ENCODE measurements at regions not wholly inside any gene's neighbourhood (a gene's known extent, or its start where the extent isn't known, plus 50 kb on each side); places are given as distances from the start of the nearest gene placed in this dataset.
"Not testable (repeated sequence)": the region's sequence is repeated elsewhere in the genome, so short reads cannot be mapped to it uniquely, and the experiment has no call there.

DNA sequence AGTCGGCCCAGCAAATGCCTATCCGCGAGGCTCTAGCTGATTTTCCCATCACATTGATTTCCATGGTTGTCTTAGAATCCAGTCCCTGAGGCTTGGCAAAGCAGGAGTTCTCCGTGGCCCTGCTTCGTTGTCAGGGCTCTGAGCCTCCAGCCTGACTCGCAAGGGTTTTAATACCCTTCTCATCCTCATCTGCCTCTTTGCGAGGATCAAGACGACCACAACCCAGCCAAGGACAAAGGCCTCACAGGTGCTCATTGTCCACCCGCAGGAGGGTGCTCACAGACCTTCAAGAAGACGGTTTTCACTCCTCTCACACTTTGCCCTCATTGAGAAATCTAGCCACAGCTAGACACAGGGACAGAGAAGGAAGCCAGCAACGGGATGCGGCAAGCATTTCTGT is 610.8 kb downstream of the KCNJ18 start:
- peaks cover 27% of the 10 kb centered on the region for H3K27me3 Mint-ChIP-seq (ENCODE audit: unreplicated experiment)
- DNase-seq (ENCODE audit: low spot score), result no peak
- H3K4me3 Mint-ChIP-seq (ENCODE audit: unreplicated experiment), result no peak overlapping the region
- H3K9me3 Mint-ChIP-seq (ENCODE audit: unreplicated experiment), result peaks cover 54% of the 10 kb centered on the region
- H3K27ac Mint-ChIP-seq (ENCODE audit: unreplicated experiment), result no peak overlapping the region
- no peaks in the 10 kb centered on the region for H3K4me1 Mint-ChIP-seq (ENCODE audit: unreplicated experiment)
- peaks cover 37% of the 10 kb centered on the region for H3K36me3 Mint-ChIP-seq (ENCODE audit: low read depth, unreplicated experiment)
- TF ChIP-seq, protein P1, sequence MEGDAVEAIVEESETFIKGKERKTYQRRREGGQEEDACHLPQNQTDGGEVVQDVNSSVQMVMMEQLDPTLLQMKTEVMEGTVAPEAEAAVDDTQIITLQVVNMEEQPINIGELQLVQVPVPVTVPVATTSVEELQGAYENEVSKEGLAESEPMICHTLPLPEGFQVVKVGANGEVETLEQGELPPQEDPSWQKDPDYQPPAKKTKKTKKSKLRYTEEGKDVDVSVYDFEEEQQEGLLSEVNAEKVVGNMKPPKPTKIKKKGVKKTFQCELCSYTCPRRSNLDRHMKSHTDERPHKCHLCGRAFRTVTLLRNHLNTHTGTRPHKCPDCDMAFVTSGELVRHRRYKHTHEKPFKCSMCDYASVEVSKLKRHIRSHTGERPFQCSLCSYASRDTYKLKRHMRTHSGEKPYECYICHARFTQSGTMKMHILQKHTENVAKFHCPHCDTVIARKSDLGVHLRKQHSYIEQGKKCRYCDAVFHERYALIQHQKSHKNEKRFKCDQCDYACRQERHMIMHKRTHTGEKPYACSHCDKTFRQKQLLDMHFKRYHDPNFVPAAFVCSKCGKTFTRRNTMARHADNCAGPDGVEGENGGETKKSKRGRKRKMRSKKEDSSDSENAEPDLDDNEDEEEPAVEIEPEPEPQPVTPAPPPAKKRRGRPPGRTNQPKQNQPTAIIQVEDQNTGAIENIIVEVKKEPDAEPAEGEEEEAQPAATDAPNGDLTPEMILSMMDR (IDR thresholded peaks at IDR 0.05; ENCODE audit: unreplicated experiment), result no peak

DNA sequence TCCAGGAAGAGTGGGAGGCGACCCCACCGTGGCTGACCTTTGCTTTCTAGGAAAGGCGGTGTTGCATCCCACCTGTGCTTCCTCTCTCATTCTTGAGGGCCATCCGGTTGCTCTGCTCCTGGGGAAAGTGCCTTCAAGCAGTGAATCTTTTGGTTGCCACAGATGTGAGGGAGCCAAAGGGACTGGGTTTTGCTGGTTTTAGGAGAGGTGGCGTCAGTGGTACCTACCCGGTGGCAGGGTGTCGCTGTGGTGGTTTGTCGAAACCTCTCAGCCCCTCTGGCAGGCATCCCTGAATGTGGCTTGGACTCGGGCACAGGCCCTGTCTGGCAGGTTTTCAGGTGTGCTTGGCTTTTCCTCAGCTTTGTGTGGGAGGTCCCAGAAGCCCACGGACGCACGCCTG is 611.5 kb downstream of the KCNJ18 start:
- H3K27ac Mint-ChIP-seq (ENCODE audit: unreplicated experiment), result no peak overlapping the region
- H3K27me3 Mint-ChIP-seq (ENCODE audit: unreplicated experiment), result peaks cover 27% of the 10 kb centered on the region
- TF ChIP-seq, protein P1 (IDR thresholded peaks at IDR 0.05; ENCODE audit: unreplicated experiment), result no peak
- no peak for DNase-seq (ENCODE audit: low spot score)
- no peaks in the 10 kb centered on the region for H3K4me1 Mint-ChIP-seq (ENCODE audit: unreplicated experiment)
- H3K9me3 Mint-ChIP-seq (ENCODE audit: unreplicated experiment), result peaks cover 54% of the 10 kb centered on the region
- peaks cover 37% of the 10 kb centered on the region for H3K36me3 Mint-ChIP-seq (ENCODE audit: low read depth, unreplicated experiment)
- no peak overlapping the region for H3K4me3 Mint-ChIP-seq (ENCODE audit: unreplicated experiment)

- TF ChIP-seq, protein P1 (IDR thresholded peaks at IDR 0.05; ENCODE audit: unreplicated experiment), result no peak
- Mint-ChIP-seq H3K4me3 (ENCODE audit: unreplicated experiment) (no peak overlapping the region), H3K27me3 (ENCODE audit: unreplicated experiment) (peaks cover 19% of the 10 kb centered on the region), H3K9me3 (ENCODE audit: unreplicated experiment) (peaks cover 46% of the 10 kb centered on the region), H3K4me1 (ENCODE audit: unreplicated experiment) (no peaks in the 10 kb centered on the region), H3K27ac (ENCODE audit: unreplicated experiment) (no peak overlapping the region), H3K36me3 (ENCODE audit: low read depth, unreplicated experiment) (peaks cover 32% of the 10 kb centered on the region)
- DNase-seq (ENCODE audit: low spot score), result no peak
Observed at GRCh38 chr17:22304667-22305303, 612.5 kb downstream of the KCNJ18 start.

DNA sequence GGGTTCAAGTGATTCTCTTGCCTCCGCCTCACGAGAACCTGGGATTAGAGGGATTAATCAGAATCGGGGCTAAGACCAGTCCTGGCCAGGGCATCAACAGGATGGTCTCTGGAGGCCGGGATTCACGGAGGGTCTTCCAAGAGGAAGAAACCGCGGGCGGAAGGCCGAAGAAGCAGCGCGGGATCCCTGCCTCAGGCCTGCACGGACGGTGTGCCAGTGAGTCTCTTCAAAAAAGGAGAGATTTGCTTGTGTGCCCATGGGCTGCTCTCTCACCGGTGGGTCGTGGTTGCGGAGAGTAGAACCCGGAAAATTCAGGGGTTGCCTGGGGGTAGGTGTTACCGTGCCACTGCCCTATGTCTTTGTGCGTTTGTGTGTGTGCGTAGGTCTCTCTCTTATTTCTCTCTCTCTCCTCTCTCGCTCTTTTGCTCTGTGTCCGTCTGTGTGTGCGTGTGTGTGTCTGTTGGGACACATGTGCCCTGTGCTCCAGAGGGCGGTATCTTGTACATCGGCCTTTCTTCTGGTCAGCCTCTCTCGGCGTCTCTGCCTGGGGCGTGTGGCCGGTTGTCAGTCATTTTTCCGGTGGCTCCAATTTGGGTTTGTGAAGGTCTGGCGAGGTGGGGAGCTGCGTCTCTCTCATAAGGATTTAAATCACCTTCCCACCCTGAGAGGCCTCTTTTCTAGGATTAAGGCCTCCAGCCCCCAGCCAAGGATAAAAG is 613.2 kb downstream of the KCNJ18 start:
- Mint-ChIP-seq H3K36me3 (ENCODE audit: low read depth, unreplicated experiment) (peaks cover 29% of the 10 kb centered on the region), H3K27me3 (ENCODE audit: unreplicated experiment) (peaks cover 17% of the 10 kb centered on the region), H3K4me3 (ENCODE audit: unreplicated experiment) (peak overlapping the region; percentile 66), H3K9me3 (ENCODE audit: unreplicated experiment) (peaks cover 49% of the 10 kb centered on the region), H3K4me1 (ENCODE audit: unreplicated experiment) (no peaks in the 10 kb centered on the region), H3K27ac (ENCODE audit: unreplicated experiment) (no peak overlapping the region)
- TF ChIP-seq, protein P1 (IDR thresholded peaks at IDR 0.05; ENCODE audit: unreplicated experiment), result no peak
- no peak for DNase-seq (ENCODE audit: low spot score)

DNA sequence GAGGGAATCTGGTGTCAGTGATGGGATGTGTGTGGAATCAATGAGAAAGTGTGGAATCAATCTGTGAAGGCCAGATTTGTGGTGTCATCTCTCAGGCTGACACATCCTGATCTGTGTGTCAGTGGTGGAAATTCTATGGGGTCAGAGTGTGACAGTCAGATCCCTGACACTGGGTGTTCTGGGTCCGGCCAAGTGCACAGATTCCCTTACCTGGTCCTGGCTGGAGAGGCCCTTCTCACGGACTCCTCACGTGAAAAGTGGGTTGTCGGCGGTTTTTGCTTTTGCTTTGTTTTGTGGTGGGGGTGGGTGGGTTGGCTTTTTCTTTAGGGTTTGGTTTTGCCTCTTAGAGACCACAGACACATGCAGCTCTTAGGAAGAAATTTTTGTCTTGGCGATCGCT is 618.0 kb downstream of the KCNJ18 start:
- Mint-ChIP-seq H3K9me3 (ENCODE audit: unreplicated experiment) (peaks cover 43% of the 10 kb centered on the region), H3K36me3 (ENCODE audit: low read depth, unreplicated experiment) (peaks cover 13% of the 10 kb centered on the region), H3K27ac (ENCODE audit: unreplicated experiment) (peak overlapping the region; percentile 64), H3K27me3 (ENCODE audit: unreplicated experiment) (peaks cover 15% of the 10 kb centered on the region)
- H3K4me1 Mint-ChIP-seq (ENCODE audit: unreplicated experiment); DNase-seq (ENCODE audit: low spot score); H3K4me3 Mint-ChIP-seq (ENCODE audit: unreplicated experiment): not testable (repeated sequence)
